ENCODE measurements at regions not wholly inside any gene's neighbourhood (a gene's known extent, or its start where the extent isn't known, plus 50 kb on each side); places are given as distances from the start of the nearest gene placed in this dataset.

DNA sequence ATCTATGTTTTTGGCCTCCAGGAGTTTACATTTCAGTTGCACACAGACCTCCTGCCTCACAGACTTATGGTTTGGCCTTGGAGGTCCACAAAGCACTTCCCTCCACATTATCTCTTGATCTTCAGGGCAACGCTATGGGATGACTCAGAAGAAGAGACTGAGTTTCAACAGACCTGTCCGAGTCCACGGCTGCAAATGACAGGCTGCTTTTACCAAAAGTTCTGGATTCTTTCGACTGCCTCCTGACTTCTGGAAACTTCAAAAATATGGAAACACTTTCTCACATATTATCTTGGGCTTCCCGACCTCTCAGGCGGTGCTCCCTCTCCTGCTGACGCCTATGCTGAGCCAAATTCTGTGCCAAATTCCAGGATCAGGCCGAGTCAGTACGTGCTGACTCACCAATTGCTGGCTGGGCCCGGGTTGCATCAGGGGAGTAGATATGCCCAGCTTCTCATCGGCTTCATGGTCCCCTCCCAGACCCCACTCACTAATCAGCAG, 190.2 kb downstream of the BMP7 start:
- 92% methylated on average over 11 of the region's 11 CpGs for WGBS (ENCODE audit: insufficient coverage)
- Histone ChIP-seq H3K9me3 (ENCODE audit: control extremely low read depth in 1 of 5, control insufficient read depth in 4 of 5, insufficient read depth in 2 of 5, low read depth in 1 of 5, low read length in 4 of 5) (peaks cover 3 to 22% (median 5%) of the 10 kb centered on the region in 5 experiments), H3K4me1 (ENCODE audit: control extremely low read depth in 1 of 4, control insufficient read depth in 4 of 4, insufficient read depth in 4 of 4, low read length in 3 of 4) (no peaks in the 10 kb centered on the region), H3K36me3 (ENCODE audit: control insufficient read depth in 4 of 4, insufficient read depth in 4 of 4, low read length in 3 of 4) (no peaks in the 10 kb centered on the region), H3K27ac (ENCODE audit: insufficient read depth in 1 of 2, low read depth in 1 of 2, low read length in 2 of 2, poor library complexity in 1 of 2, severe bottlenecking in 2 of 2) (no peak overlapping the region), H3K4me3 (ENCODE audit: control insufficient read depth in 1 of 7, extremely low read depth in 1 of 7, insufficient read depth in 4 of 7, low read depth in 2 of 7, low read length in 6 of 7) (no peak overlapping the region), H3K27me3 (replicated peaks in 2 of 5; ENCODE audit: control insufficient read depth in 4 of 5, insufficient read depth in 5 of 5, low read length in 4 of 5) (peaks cover 2 to 38% (median 14%) of the 10 kb centered on the region in 5 experiments)
- ChIA-PET CTCF (no interaction called here), POLR2A (no interaction called here)
- DNase-seq = no peak

DNA sequence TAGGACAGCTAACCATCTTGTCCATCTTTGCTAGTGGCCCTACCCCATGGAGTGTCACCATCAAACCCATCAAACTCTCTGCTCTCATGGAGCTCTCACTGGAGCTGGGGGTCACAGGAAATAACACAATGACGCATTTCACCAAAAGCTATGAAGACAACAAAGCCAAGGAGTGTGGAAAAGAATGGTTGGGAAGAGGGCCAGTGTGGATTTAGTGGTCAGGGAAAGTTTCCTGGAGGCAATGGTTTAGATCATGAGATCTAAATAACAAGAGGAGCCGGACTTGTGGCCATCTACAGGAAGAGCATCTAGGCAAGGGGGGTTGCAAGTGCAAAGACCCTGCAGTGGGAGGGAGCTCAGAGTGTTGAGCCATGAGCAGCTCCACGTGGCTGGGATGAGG, 189.5 kb downstream of the BMP7 start:
- H3K36me3 ChIP-seq (ENCODE audit: control insufficient read depth in 4 of 4, insufficient read depth in 4 of 4, low read length in 3 of 4) = no peaks in the 10 kb centered on the region
- no peak for DNase-seq
- POLR2A ChIA-PET = no interaction called here
- CTCF ChIA-PET = no interaction called here
- H3K27me3 ChIP-seq (replicated peaks in 2 of 5; ENCODE audit: control insufficient read depth in 4 of 5, insufficient read depth in 5 of 5, low read length in 4 of 5) = peaks cover 0 to 33% (median 9%) of the 10 kb centered on the region in 5 experiments
- no peak overlapping the region for H3K27ac ChIP-seq (ENCODE audit: insufficient read depth in 1 of 2, low read depth in 1 of 2, low read length in 2 of 2, poor library complexity in 1 of 2, severe bottlenecking in 2 of 2)
- 59% methylated on average over 2 of the region's 3 CpGs for WGBS (ENCODE audit: insufficient coverage)
- no peak overlapping the region for H3K4me3 ChIP-seq (ENCODE audit: control insufficient read depth in 1 of 7, extremely low read depth in 1 of 7, insufficient read depth in 4 of 7, low read depth in 2 of 7, low read length in 6 of 7)
- H3K9me3 ChIP-seq (ENCODE audit: control extremely low read depth in 1 of 5, control insufficient read depth in 4 of 5, insufficient read depth in 2 of 5, low read depth in 1 of 5, low read length in 4 of 5) = peaks cover 3 to 22% (median 5%) of the 10 kb centered on the region in 5 experiments
- H3K4me1 ChIP-seq (ENCODE audit: control extremely low read depth in 1 of 4, control insufficient read depth in 4 of 4, insufficient read depth in 4 of 4, low read length in 3 of 4) = no peaks in the 10 kb centered on the region

DNA sequence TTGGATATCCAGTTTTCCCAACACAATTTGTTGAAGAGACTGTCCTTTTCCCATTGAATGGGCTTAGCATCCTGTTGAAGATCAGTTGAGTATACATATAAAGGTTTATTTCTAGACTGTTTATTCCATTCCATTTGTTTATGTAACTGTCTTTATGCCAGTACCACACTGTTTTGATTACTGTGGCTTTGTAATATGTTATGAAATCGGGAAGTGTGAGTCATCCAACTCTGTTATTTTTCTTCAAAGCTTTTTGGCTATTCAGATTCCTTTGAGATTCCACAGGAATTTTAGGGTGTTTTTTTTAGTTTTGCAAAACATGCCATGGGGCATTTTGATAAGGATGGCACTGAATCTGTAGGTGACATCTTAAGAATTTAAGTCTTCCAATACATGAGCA, 188.3 kb downstream of the BMP7 start:
- H3K27ac ChIP-seq (ENCODE audit: insufficient read depth in 1 of 2, low read depth in 1 of 2, low read length in 2 of 2, poor library complexity in 1 of 2, severe bottlenecking in 2 of 2) = no peak overlapping the region
- peaks cover 3 to 22% (median 5%) of the 10 kb centered on the region in 5 experiments for H3K9me3 ChIP-seq (ENCODE audit: control extremely low read depth in 1 of 5, control insufficient read depth in 4 of 5, insufficient read depth in 2 of 5, low read depth in 1 of 5, low read length in 4 of 5)
- DNase-seq = no peak
- POLR2A ChIA-PET = no interaction called here
- H3K4me3 ChIP-seq (ENCODE audit: control insufficient read depth in 1 of 7, extremely low read depth in 1 of 7, insufficient read depth in 4 of 7, low read depth in 2 of 7, low read length in 6 of 7) = no peak overlapping the region
- WGBS (ENCODE audit: insufficient coverage) = 100% methylated on average over 1 of the region's 1 CpG
- H3K27me3 ChIP-seq (replicated peaks in 2 of 5; ENCODE audit: control insufficient read depth in 4 of 5, insufficient read depth in 5 of 5, low read length in 4 of 5) = peaks cover 0 to 21% (median under 1%) of the 10 kb centered on the region in 5 experiments
- CTCF ChIA-PET = no interaction called here
- no peaks in the 10 kb centered on the region for H3K36me3 ChIP-seq (ENCODE audit: control insufficient read depth in 4 of 4, insufficient read depth in 4 of 4, low read length in 3 of 4)
- no peaks in the 10 kb centered on the region for H3K4me1 ChIP-seq (ENCODE audit: control extremely low read depth in 1 of 4, control insufficient read depth in 4 of 4, insufficient read depth in 4 of 4, low read length in 3 of 4)

DNA sequence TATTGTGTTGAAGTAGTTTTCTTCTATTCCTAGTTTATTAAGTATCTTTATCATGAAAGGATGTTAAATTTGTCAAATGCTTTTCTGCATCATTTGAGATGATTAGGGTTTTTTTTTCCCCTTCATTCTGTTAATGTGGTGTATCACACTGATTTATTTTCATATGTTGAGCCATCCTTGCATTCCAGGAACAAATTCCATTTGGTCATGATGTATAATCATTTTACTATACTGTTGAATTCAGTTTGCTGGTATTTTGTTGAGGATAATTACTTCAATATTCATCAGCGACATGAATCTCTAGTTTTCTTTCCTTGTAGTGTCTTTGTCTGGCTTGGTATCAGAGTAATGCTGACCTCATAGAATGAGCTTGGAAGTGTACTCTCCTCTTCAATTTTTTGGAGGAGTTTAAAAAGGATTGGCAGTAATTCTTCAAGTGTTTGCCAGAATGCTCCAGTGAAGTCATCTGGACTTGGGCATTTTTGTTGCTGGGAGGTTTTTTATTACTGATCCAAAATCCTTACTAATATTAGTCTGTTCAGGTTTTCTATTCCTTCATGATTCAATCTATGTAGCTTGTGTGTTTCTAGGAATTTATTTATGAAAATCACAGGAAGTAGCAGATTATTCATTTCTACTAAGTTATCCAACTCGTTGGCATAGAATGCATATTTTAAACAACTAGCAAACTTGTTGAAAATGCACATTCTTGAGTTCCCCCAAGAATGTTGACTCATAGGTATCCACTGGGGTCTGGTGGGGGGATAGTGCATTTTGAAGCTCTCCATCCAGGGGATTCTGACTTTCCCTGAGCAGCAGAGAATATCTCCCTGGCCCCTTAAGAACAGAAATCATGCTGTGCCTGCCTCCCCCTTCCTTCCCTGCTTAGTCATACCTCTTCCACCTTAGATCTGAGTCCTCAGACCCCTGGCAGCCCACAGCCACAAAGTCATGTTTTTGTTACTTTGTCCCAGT, 187.1 kb downstream of the BMP7 start:
- CTCF ChIA-PET = no interaction called here
- H3K36me3 ChIP-seq (ENCODE audit: control insufficient read depth in 4 of 4, insufficient read depth in 4 of 4, low read length in 3 of 4) = no peaks in the 10 kb centered on the region
- H3K27ac ChIP-seq (ENCODE audit: insufficient read depth in 1 of 2, low read depth in 1 of 2, low read length in 2 of 2, poor library complexity in 1 of 2, severe bottlenecking in 2 of 2) = no peak overlapping the region
- H3K9me3 ChIP-seq (ENCODE audit: control extremely low read depth in 1 of 5, control insufficient read depth in 4 of 5, insufficient read depth in 2 of 5, low read depth in 1 of 5, low read length in 4 of 5) = peaks cover 3 to 22% (median 5%) of the 10 kb centered on the region in 5 experiments
- no CpG with 5 or more reads among the region's 2 CpGs for WGBS (ENCODE audit: insufficient coverage)
- peaks cover 0 to 11% (median 0%) of the 10 kb centered on the region in 5 experiments for H3K27me3 ChIP-seq (replicated peaks in 2 of 5; ENCODE audit: control insufficient read depth in 4 of 5, insufficient read depth in 5 of 5, low read length in 4 of 5)
- POLR2A ChIA-PET = no interaction called here
- no peak for DNase-seq
- no peaks in the 10 kb centered on the region for H3K4me1 ChIP-seq (ENCODE audit: control extremely low read depth in 1 of 4, control insufficient read depth in 4 of 4, insufficient read depth in 4 of 4, low read length in 3 of 4)
- H3K4me3 ChIP-seq (ENCODE audit: control insufficient read depth in 1 of 7, extremely low read depth in 1 of 7, insufficient read depth in 4 of 7, low read depth in 2 of 7, low read length in 6 of 7) = no peak overlapping the region

DNA sequence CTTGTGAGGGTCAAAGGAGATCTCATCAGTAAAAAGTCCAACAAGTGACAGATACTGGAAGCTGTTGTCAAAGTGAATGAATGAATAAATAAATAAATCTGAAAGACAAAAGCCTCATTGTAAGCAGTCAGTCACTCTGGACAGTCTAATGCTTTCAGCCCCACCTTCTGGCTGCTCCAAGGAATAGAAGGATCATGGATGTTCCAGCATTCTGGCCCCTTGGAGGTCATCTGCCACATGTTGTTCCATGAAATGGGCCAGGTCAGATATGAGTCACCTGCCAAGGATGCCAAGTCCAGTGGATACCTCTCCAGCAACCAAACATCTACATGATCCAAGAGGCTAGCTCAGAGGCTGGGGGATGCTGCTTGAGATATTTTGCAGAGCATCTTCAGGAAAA, 185.6 kb downstream of the BMP7 start:
- Histone ChIP-seq H3K4me1 (ENCODE audit: control extremely low read depth in 1 of 4, control insufficient read depth in 4 of 4, insufficient read depth in 4 of 4, low read length in 3 of 4) (no peaks in the 10 kb centered on the region), H3K27me3 (replicated peaks in 2 of 5; ENCODE audit: control insufficient read depth in 4 of 5, insufficient read depth in 5 of 5, low read length in 4 of 5) (peaks cover 0 to 9% (median 0%) of the 10 kb centered on the region in 5 experiments), H3K9me3 (ENCODE audit: control extremely low read depth in 1 of 5, control insufficient read depth in 4 of 5, insufficient read depth in 2 of 5, low read depth in 1 of 5, low read length in 4 of 5) (peaks cover 2 to 22% (median 5%) of the 10 kb centered on the region in 5 experiments), H3K27ac (ENCODE audit: insufficient read depth in 1 of 2, low read depth in 1 of 2, low read length in 2 of 2, poor library complexity in 1 of 2, severe bottlenecking in 2 of 2) (no peak overlapping the region), H3K4me3 (ENCODE audit: control insufficient read depth in 1 of 7, extremely low read depth in 1 of 7, insufficient read depth in 4 of 7, low read depth in 2 of 7, low read length in 6 of 7) (no peak overlapping the region), H3K36me3 (ENCODE audit: control insufficient read depth in 4 of 4, insufficient read depth in 4 of 4, low read length in 3 of 4) (no peaks in the 10 kb centered on the region)
- CTCF ChIA-PET = no interaction called here
- POLR2A ChIA-PET = no interaction called here
- DNase-seq = no peak

DNA sequence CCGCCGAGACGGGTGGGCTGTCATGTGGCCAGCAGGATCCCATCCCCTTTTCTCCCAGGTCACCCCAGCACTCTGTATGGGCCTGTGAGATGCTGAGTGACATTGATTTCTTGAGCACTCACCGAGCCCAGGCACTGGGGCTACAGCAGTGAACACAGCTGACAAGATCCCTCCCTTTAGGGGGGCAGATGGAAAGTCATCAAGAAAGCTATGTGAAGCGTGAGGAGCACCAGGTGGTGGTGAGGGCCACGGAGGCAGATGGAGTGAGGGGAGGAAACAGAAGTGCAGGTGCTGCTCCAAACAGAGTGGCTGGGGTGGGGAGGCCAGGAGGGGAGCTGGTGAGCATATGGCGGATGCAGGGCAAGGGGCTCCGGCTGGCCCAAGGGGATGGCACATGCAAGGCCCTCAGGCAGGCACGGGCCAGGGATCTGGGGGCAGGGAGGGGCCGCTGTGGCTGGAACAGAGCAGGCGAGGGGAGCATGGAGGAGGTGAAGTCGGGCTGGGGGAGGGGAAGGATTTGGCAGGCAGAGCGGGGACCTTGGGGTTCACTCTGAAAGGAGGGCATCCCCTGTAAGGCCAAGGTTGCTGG, 184.0 kb downstream of the BMP7 start:
- CTCF ChIA-PET = no interaction called here
- H3K9me3 ChIP-seq (ENCODE audit: control extremely low read depth in 1 of 5, control insufficient read depth in 4 of 5, insufficient read depth in 2 of 5, low read depth in 1 of 5, low read length in 4 of 5) = peaks cover 2 to 22% (median 3%) of the 10 kb centered on the region in 5 experiments
- no peak overlapping the region for H3K27ac ChIP-seq (ENCODE audit: insufficient read depth in 1 of 2, low read depth in 1 of 2, low read length in 2 of 2, poor library complexity in 1 of 2, severe bottlenecking in 2 of 2)
- no peaks in the 10 kb centered on the region for H3K36me3 ChIP-seq (ENCODE audit: control insufficient read depth in 4 of 4, insufficient read depth in 4 of 4, low read length in 3 of 4)
- no peak overlapping the region for H3K4me3 ChIP-seq (ENCODE audit: control insufficient read depth in 1 of 7, extremely low read depth in 1 of 7, insufficient read depth in 4 of 7, low read depth in 2 of 7, low read length in 6 of 7)
- H3K27me3 ChIP-seq (replicated peaks in 2 of 5; ENCODE audit: control insufficient read depth in 4 of 5, insufficient read depth in 5 of 5, low read length in 4 of 5) = peaks cover 0 to 11% (median under 1%) of the 10 kb centered on the region in 5 experiments
- H3K4me1 ChIP-seq (ENCODE audit: control extremely low read depth in 1 of 4, control insufficient read depth in 4 of 4, insufficient read depth in 4 of 4, low read length in 3 of 4) = no peaks in the 10 kb centered on the region
- DNase-seq = no peak
- WGBS (ENCODE audit: insufficient coverage) = 82% methylated on average over 11 of the region's 13 CpGs
- POLR2A ChIA-PET = no interaction called here

DNA sequence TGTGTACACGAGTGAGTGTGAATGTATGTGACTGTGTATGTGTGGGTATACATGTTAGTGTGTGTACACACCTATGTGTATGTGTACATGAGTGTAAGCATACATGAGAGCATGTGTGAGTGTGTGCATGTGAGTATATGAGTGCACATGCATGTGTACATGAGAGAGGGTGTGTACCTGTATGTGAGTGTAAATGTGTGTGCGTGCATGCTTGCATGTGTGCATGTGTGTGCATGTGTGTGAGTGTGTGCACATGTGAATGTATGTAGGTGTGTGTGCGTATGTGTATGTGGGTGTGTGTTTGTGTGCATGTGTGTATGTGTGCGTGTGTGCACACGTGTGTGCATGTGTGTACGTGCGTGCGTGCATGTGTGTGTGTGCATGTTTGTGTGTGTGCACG, 183.4 kb downstream of the BMP7 start:
- DNase-seq = no peak
- H3K4me1 ChIP-seq (ENCODE audit: control extremely low read depth in 1 of 4, control insufficient read depth in 4 of 4, insufficient read depth in 4 of 4, low read length in 3 of 4) = no peaks in the 10 kb centered on the region
- 94% methylated on average over 4 of the region's 9 CpGs for WGBS (ENCODE audit: insufficient coverage)
- peaks cover 0 to 13% (median 4%) of the 10 kb centered on the region in 5 experiments for H3K27me3 ChIP-seq (replicated peaks in 2 of 5; ENCODE audit: control insufficient read depth in 4 of 5, insufficient read depth in 5 of 5, low read length in 4 of 5)
- no peak overlapping the region for H3K4me3 ChIP-seq (ENCODE audit: control insufficient read depth in 1 of 7, extremely low read depth in 1 of 7, insufficient read depth in 4 of 7, low read depth in 2 of 7, low read length in 6 of 7)
- H3K36me3 ChIP-seq (ENCODE audit: control insufficient read depth in 4 of 4, insufficient read depth in 4 of 4, low read length in 3 of 4) = no peaks in the 10 kb centered on the region
- CTCF ChIA-PET = no interaction called here
- H3K9me3 ChIP-seq (ENCODE audit: control extremely low read depth in 1 of 5, control insufficient read depth in 4 of 5, insufficient read depth in 2 of 5, low read depth in 1 of 5, low read length in 4 of 5) = peaks cover 2 to 18% (median 3%) of the 10 kb centered on the region in 5 experiments
- POLR2A ChIA-PET = no interaction called here
- no peak overlapping the region for H3K27ac ChIP-seq (ENCODE audit: insufficient read depth in 1 of 2, low read depth in 1 of 2, low read length in 2 of 2, poor library complexity in 1 of 2, severe bottlenecking in 2 of 2)

Measured in common myeloid progenitor, CD34-positive (primary cell).